ENCODE measurements at regions not wholly inside any gene's neighbourhood (a gene's known extent, or its start where the extent isn't known, plus 50 kb on each side); places are given as distances from the start of the nearest gene placed in this dataset.

- TF ChIP-seq EP300 (IDR thresholded peaks at IDR 0.05) (no peak), CTCF (IDR thresholded peaks at IDR 0.05) (no peak), POLR2A (IDR thresholded peaks at IDR 0.05; ENCODE audit: low read depth) (no peak), POLR2AphosphoS5 (IDR thresholded peaks at IDR 0.05) (no peak)
Measured at GRCh38 chr18:45547910-45548309, 67.4 kb upstream of the SLC14A2 start.
